Hepatocyte (in vitro differentiated cells): ENCODE measurements at regions not wholly inside any gene's neighbourhood (a gene's known extent, or its start where the extent isn't known, plus 50 kb on each side); places are given as distances from the start of the nearest gene placed in this dataset.

Experiments
- DNase-seq: peaks from one replicate; pipeline ENCODE4 v3.0.0-alpha.2; 2016; ENCODE audit warnings: low spot score
- H2AFZ ChIP-seq: fragments of 200-600 bp; sonication (generic); 2 replicates; pipeline ENCODE4 v1.6.0; 2016; ENCODE audit warnings: antibody characterized with exemption, mild to moderate bottlenecking
- H3K27ac ChIP-seq: fragments of 200-600 bp; sonication (generic); 2 replicates; pipeline ENCODE4 v1.5.1; 2016; ENCODE audit warnings: mild to moderate bottlenecking
- H3K27me3 ChIP-seq: fragments of 200-600 bp; sonication (generic); 2 replicates; pipeline ENCODE4 v1.6.1; 2016
- H3K36me3 ChIP-seq: fragments of 200-600 bp; sonication (generic); replicated peaks from 2 replicates; pipeline ENCODE4 v1.5.1; 2016; ENCODE audit warnings: low read depth; ENCODE audit not compliant: insufficient read depth
- H3K4me1 ChIP-seq: fragments of 200-600 bp; sonication (generic); 2 replicates; pipeline ENCODE4 v1.5.1; 2016; ENCODE audit warnings: mild to moderate bottlenecking, moderate library complexity; ENCODE audit not compliant: insufficient read depth
- H3K4me2 ChIP-seq: fragments of 200-600 bp; sonication (generic); 2 replicates; pipeline ENCODE4 v1.6.0; 2016
- H3K4me3 ChIP-seq: fragments of 200-600 bp; sonication (generic); 2 replicates; pipeline ENCODE4 v1.5.1; 2016; ENCODE audit warnings: mild to moderate bottlenecking
- H3K79me2 ChIP-seq: fragments of 200-600 bp; sonication (generic); 2 replicates; pipeline ENCODE4 v1.6.0; 2017; ENCODE audit warnings: mild to moderate bottlenecking
- H3K9me2 ChIP-seq: fragments of 200-600 bp; sonication (generic); replicated peaks from 2 replicates; pipeline ENCODE4 v1.6.0; 2017; ENCODE audit warnings: mild to moderate bottlenecking; ENCODE audit not compliant: insufficient read depth
- H3K9me3 ChIP-seq: fragments of 200-600 bp; sonication (generic); 2 replicates; pipeline ENCODE4 v1.5.1; 2016; ENCODE audit warnings: low read depth, mild to moderate bottlenecking
- H4K20me1 ChIP-seq: fragments of 200-600 bp; sonication (generic); 2 replicates; pipeline ENCODE4 v1.6.0; 2016; ENCODE audit warnings: mild to moderate bottlenecking; ENCODE audit not compliant: insufficient read depth, poor library complexity, severe bottlenecking
- EZH2 ChIP-seq: fragments of 200-600 bp; sonication (generic); IDR thresholded peaks from 2 replicates; pipeline ENCODE4 v1.6.1; 2016; ENCODE audit warnings: antibody characterized with exemption, mild to moderate bottlenecking, borderline replicate concordance
- EZH2phosphoT487 ChIP-seq: fragments of 200-600 bp; sonication (generic); IDR thresholded peaks from one replicate; pipeline ENCODE4 v1.6.1; 2018; ENCODE audit warnings: antibody characterized with exemption, mild to moderate bottlenecking, low read depth, moderate library complexity; ENCODE audit not compliant: unreplicated experiment, severe bottlenecking
- WGBS: methylation state at CpG from one replicate; pipeline ENCODE4 v1.1.6; 2016; ENCODE audit warnings: low lambda C conversion rate; ENCODE audit errors: missing lambda C conversion rate; 5-methylcytosine and 5-hydroxymethylcytosine counted together
- TF ChIP-seq, protein P1 (sequence below): fragments of 200-600 bp; sonication (generic); IDR thresholded peaks from 2 replicates; pipeline ENCODE4 v1.5.1; 2016; ENCODE audit warnings: antibody characterized with exemption, mild to moderate bottlenecking; ENCODE audit not compliant: poor library complexity

DNA sequence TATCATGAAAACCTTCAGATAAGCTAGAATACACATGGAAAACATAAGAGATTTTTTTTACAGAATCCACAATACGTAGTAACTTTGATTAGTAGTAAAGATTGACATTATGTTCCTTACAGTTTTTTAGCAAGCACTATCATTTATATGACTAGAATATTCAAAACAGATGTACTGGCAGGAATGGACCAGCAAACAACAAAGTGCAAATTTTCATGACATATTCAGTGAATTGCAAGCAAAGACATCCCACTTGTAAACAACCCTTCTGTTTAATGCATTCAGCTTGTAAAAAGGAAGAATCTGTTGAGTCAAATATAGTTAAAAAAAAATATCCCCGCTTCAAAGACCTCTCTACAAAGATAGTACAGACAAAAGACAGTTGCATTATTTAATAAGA is 403.7 kb upstream of the TRAM1L1 start:
- TF ChIP-seq EZH2phosphoT487: no peak
- no peak for TF ChIP-seq EZH2
- TF ChIP-seq, protein P1, sequence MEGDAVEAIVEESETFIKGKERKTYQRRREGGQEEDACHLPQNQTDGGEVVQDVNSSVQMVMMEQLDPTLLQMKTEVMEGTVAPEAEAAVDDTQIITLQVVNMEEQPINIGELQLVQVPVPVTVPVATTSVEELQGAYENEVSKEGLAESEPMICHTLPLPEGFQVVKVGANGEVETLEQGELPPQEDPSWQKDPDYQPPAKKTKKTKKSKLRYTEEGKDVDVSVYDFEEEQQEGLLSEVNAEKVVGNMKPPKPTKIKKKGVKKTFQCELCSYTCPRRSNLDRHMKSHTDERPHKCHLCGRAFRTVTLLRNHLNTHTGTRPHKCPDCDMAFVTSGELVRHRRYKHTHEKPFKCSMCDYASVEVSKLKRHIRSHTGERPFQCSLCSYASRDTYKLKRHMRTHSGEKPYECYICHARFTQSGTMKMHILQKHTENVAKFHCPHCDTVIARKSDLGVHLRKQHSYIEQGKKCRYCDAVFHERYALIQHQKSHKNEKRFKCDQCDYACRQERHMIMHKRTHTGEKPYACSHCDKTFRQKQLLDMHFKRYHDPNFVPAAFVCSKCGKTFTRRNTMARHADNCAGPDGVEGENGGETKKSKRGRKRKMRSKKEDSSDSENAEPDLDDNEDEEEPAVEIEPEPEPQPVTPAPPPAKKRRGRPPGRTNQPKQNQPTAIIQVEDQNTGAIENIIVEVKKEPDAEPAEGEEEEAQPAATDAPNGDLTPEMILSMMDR: no peak
- H3K9me2 ChIP-seq: no peaks in the 10 kb centered on the region
- H3K79me2 ChIP-seq: no peaks in the 10 kb centered on the region
- no peaks in the 10 kb centered on the region for H3K9me3 ChIP-seq
- no peak overlapping the region for H3K4me2 ChIP-seq
- 63% methylated on average over 2 of the region's 2 CpGs for WGBS
- DNase-seq: no peak
- no peaks in the 10 kb centered on the region for H3K4me1 ChIP-seq
- no peak overlapping the region for H3K27ac ChIP-seq
- no peaks in the 10 kb centered on the region for H3K36me3 ChIP-seq
- no peaks in the 10 kb centered on the region for H3K27me3 ChIP-seq
- H2AFZ ChIP-seq: no peak overlapping the region
- H4K20me1 ChIP-seq: no peaks in the 10 kb centered on the region
- H3K4me3 ChIP-seq: no peak overlapping the region

DNA sequence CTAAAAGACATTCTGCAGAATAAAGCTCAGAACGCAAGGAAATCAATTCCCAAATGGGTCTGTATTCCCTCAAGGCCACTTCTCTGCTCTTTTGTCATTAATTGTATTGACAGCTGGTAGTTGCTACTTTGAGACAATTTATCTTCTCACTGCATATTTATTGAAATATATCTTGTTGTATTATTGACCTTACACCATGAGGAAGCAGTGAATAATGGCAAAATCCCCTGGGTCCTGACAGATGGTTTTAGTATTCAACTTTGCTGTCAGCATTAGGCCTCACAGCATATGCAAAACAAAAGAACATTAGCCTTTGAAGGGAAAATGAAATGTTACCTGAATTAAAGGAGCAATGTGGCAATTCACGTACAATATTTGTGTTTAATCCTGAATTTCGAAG is 406.1 kb upstream of the TRAM1L1 start:
- DNase-seq: no peak
- no peak overlapping the region for H2AFZ ChIP-seq
- H3K27me3 ChIP-seq: no peaks in the 10 kb centered on the region
- H3K36me3 ChIP-seq: no peaks in the 10 kb centered on the region
- no peaks in the 10 kb centered on the region for H4K20me1 ChIP-seq
- no peak overlapping the region for H3K4me3 ChIP-seq
- no peaks in the 10 kb centered on the region for H3K79me2 ChIP-seq
- no peak overlapping the region for H3K27ac ChIP-seq
- 59% methylated on average over 3 of the region's 3 CpGs for WGBS
- H3K4me2 ChIP-seq: no peak overlapping the region
- H3K9me3 ChIP-seq: no peaks in the 10 kb centered on the region
- no peaks in the 10 kb centered on the region for H3K4me1 ChIP-seq
- TF ChIP-seq EZH2: no peak
- no peak for TF ChIP-seq EZH2phosphoT487
- TF ChIP-seq, protein P1: no peak
- no peaks in the 10 kb centered on the region for H3K9me2 ChIP-seq

DNA sequence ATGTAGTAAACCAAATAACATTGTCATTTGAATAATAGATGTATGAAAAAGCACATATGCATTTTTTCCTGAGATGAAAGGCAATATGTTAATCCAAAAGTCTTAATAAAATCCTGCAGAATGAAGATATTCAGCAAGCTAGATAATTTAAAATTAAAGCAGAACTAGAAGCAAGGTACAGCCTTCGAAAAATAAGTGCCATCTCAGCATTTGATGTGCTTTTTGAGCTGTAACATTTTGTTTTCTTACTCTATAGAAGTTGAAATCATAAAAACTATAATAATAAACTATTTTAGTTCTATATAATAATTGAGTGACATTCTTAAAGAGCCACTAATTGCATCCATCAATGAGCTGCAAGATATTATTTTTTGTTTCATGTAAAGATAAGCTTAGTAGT is 410.4 kb upstream of the TRAM1L1 start:
- no peaks in the 10 kb centered on the region for H3K36me3 ChIP-seq
- H3K79me2 ChIP-seq: no peaks in the 10 kb centered on the region
- no peak for DNase-seq
- H3K4me1 ChIP-seq: no peaks in the 10 kb centered on the region
- H3K9me3 ChIP-seq: no peaks in the 10 kb centered on the region
- H3K4me3 ChIP-seq: no peak overlapping the region
- no peaks in the 10 kb centered on the region for H3K9me2 ChIP-seq
- no peak for TF ChIP-seq EZH2
- TF ChIP-seq, protein P1: no peak
- TF ChIP-seq EZH2phosphoT487: no peak
- WGBS: 89% methylated on average over 1 of the region's 1 CpG
- H3K4me2 ChIP-seq: no peak overlapping the region
- H3K27me3 ChIP-seq: no peaks in the 10 kb centered on the region
- no peak overlapping the region for H3K27ac ChIP-seq
- H4K20me1 ChIP-seq: no peaks in the 10 kb centered on the region
- H2AFZ ChIP-seq: no peak overlapping the region

DNA sequence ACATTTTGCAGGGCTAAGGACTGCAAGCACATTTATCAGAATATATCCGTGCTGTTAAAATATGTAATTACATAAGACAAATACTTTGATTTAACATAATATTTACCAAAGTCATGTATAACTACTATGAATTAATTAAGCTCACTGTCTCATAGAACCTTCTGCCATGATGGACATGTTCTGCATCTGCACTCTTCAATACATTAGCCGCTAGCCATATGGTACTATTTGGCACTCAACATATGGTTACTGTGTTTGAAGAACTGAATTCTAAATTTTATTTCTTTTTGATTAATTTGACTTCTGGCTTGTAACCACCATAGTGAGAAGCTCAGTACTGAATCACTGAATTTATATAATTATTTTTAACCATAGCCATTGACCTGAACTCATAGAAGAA is 427.0 kb upstream of the TRAM1L1 start:
- H3K4me1 ChIP-seq: no peaks in the 10 kb centered on the region
- no peaks in the 10 kb centered on the region for H3K27me3 ChIP-seq
- no peaks in the 10 kb centered on the region for H3K79me2 ChIP-seq
- no peak for TF ChIP-seq EZH2phosphoT487
- no peak for TF ChIP-seq EZH2
- TF ChIP-seq, protein P1: no peak
- H3K4me3 ChIP-seq: no peak overlapping the region
- no peak for DNase-seq
- no peaks in the 10 kb centered on the region for H3K36me3 ChIP-seq
- WGBS: 100% methylated on average over 2 of the region's 2 CpGs
- no peaks in the 10 kb centered on the region for H4K20me1 ChIP-seq
- H2AFZ ChIP-seq: no peak overlapping the region
- H3K27ac ChIP-seq: no peak overlapping the region
- no peaks in the 10 kb centered on the region for H3K9me3 ChIP-seq
- no peaks in the 10 kb centered on the region for H3K9me2 ChIP-seq
- H3K4me2 ChIP-seq: no peak overlapping the region
